HCT116 (cell line): ENCODE measurements at regions not wholly inside any gene's neighbourhood (a gene's known extent, or its start where the extent isn't known, plus 50 kb on each side); places are given as distances from the start of the nearest gene placed in this dataset. TPM values are rescaled to one million over a fixed set of nuclear protein-coding genes. Genes with fewer than 3 reads are reported as not detected.

Experiments used
- ATAC-seq: fragments of 200-7000 bp; cut with Tn5 transposase; 2 replicates; pipeline ENCODE4 v1.9.1; 2020; ENCODE audit warnings: mild to moderate bottlenecking, moderate library complexity
- BruUV-seq: library from RNA; stranded (reverse); fragments of 400-500 nt; replicated peaks from 2 replicates; lab custom pipeline; 2021; lab: Mats Ljungman, UMichigan
- CTCF ChIA-PET: fragments of 300-600 bp; sonication (Branson Sonifier 250); formaldehyde crosslinking; loops from one replicate; lab custom pipeline; 2021; ENCODE audit warnings: antibody characterized with exemption; lab: Charles Lee
- POLR2A ChIA-PET: fragments of 300-600, 350-600 bp; sonication (Branson Sonifier 250); formaldehyde crosslinking; loops from one replicate; lab custom pipeline; 2021; ENCODE audit warnings: antibody characterized with exemption; lab: Charles Lee
- RAD21 ChIA-PET, 2 experiments: fragments of 300-600 bp; sonication (Branson Sonifier 250); formaldehyde crosslinking; loops; one replicate each; lab custom pipeline; 2023; ENCODE audit warnings: low total read pairs in 2 of 2; ENCODE audit not compliant: uncharacterized antibody in 2 of 2, unreplicated experiment in 2 of 2, low non-redundant PET in 1 of 2; lab: Charles Lee
- DNase-seq: peaks from one replicate; pipeline ENCODE4 v3.0.0-alpha.2; 2010; ENCODE audit warnings: low read depth, low spot score
- H2AFZ ChIP-seq: fragments of 200-600 bp; shearing (Covaris generic), sonication (generic); 2 replicates; pipeline ENCODE4 v1.6.1; 2017; ENCODE audit warnings: low read depth, mixed run types, mixed read lengths, antibody characterized with exemption, low read length; ENCODE audit not compliant: poor library complexity, severe bottlenecking
- H3K27ac ChIP-seq: 2 replicates; pipeline ENCODE4 v1.5.1; 2012; ENCODE audit warnings: low read depth, low read length
- H3K27me3 ChIP-seq: fragments of 200-600 bp; sonication (generic); 2 replicates; pipeline ENCODE4 v1.6.1; 2016; ENCODE audit warnings: mixed run types, low read length, mixed read lengths; ENCODE audit not compliant: insufficient read depth
- H3K36me3 ChIP-seq, 2 experiments: fragments of 200-500 bp in 1 of 2; fragments of 200-600 bp in 1 of 2; sonication (Bioruptor generic) in 1 of 2; sonication (generic) in 1 of 2; 2 replicates each; pipeline versions ENCODE4 v1.5.1 to v1.6.1; 2014 to 2016; ENCODE audit warnings: low read length in 2 of 2, inconsistent platforms in 1 of 2, mixed read lengths in 1 of 2, mixed run types in 1 of 2; ENCODE audit not compliant: insufficient read depth in 2 of 2, control insufficient read depth in 1 of 2
- H3K4me1 ChIP-seq, 2 experiments: fragments of 200-600 bp in 1 of 2; sonication (generic) in 1 of 2; 2 replicates each; pipeline versions ENCODE4 v1.5.1 to v1.6.1; 2012 to 2017; ENCODE audit warnings: low read length in 2 of 2, inconsistent platforms in 1 of 2, mild to moderate bottlenecking in 1 of 2, mixed read lengths in 1 of 2, mixed run types in 1 of 2, moderate library complexity in 1 of 2; ENCODE audit not compliant: insufficient read depth in 2 of 2, control insufficient read depth in 1 of 2
- H3K4me2 ChIP-seq: fragments of 200-600 bp; sonication (generic); 2 replicates; pipeline ENCODE4 v1.6.1; 2017; ENCODE audit warnings: mixed run types, low read length, mixed read lengths
- H3K4me3 ChIP-seq, 2 experiments: fragments of 200-600 bp in 1 of 2; sonication (generic) in 1 of 2; replicated peaks in 1 of 2; 2 replicates each; pipeline ENCODE4 v1.5.1; 2011 to 2016; ENCODE audit warnings: low read length in 2 of 2, control low read depth in 1 of 2, low read depth in 1 of 2, mild to moderate bottlenecking in 1 of 2, mixed read lengths in 1 of 2, mixed run types in 1 of 2
- H3K79me2 ChIP-seq: fragments of 200-600 bp; sonication (generic); 2 replicates; pipeline ENCODE4 v1.6.1; 2017; ENCODE audit warnings: mild to moderate bottlenecking, mixed run types, low read length, moderate library complexity, mixed read lengths; ENCODE audit not compliant: insufficient read depth
- H3K9ac ChIP-seq: fragments of 200-600 bp; sonication (generic); 2 replicates; pipeline ENCODE4 v1.6.1; 2016; ENCODE audit warnings: low read length, mixed read lengths
- H3K9me2 ChIP-seq: fragments of 200-600 bp; sonication (generic), shearing (Covaris generic); 2 replicates; pipeline ENCODE4 v1.6.1; 2017; ENCODE audit warnings: mixed run types, mild to moderate bottlenecking, moderate library complexity; ENCODE audit not compliant: insufficient read depth
- H3K9me3 ChIP-seq, 2 experiments: fragments of 200-500 bp in 1 of 2; fragments of 200-600 bp in 1 of 2; sonication (Bioruptor generic) in 1 of 2; sonication (generic) in 1 of 2; 2 replicates each; pipeline ENCODE4 v1.6.1; 2014 to 2017; ENCODE audit warnings: low read length in 2 of 2, mixed read lengths in 2 of 2, inconsistent platforms in 1 of 2, low read depth in 1 of 2, mild to moderate bottlenecking in 1 of 2, mixed run types in 1 of 2, moderate library complexity in 1 of 2; ENCODE audit not compliant: control insufficient read depth in 1 of 2, insufficient read depth in 1 of 2
- H4K20me1 ChIP-seq: fragments of 200-600 bp; sonication (generic), shearing (Covaris generic); 2 replicates; pipeline ENCODE4 v1.6.1; 2017; ENCODE audit warnings: mixed run types, mild to moderate bottlenecking, moderate library complexity; ENCODE audit not compliant: insufficient read depth
- CEBPB ChIP-seq: IDR thresholded peaks from 2 replicates; pipeline ENCODE4 v1.6.1; 2012; ENCODE audit warnings: low read depth
- intact Hi-C: fragments of 100-400 bp; cut with micrococcal nuclease; formaldehyde crosslinking; loops from 2 replicates; pipeline ENCODE4 v1.10.0; 2022
- microRNA-seq: library from miRNA; unstranded; fragments of <30 nt; microRNA quantifications from one replicate; pipeline ENCODE4, GENCODE V29; 2016; ENCODE audit warnings: borderline number of aligned reads

DNA sequence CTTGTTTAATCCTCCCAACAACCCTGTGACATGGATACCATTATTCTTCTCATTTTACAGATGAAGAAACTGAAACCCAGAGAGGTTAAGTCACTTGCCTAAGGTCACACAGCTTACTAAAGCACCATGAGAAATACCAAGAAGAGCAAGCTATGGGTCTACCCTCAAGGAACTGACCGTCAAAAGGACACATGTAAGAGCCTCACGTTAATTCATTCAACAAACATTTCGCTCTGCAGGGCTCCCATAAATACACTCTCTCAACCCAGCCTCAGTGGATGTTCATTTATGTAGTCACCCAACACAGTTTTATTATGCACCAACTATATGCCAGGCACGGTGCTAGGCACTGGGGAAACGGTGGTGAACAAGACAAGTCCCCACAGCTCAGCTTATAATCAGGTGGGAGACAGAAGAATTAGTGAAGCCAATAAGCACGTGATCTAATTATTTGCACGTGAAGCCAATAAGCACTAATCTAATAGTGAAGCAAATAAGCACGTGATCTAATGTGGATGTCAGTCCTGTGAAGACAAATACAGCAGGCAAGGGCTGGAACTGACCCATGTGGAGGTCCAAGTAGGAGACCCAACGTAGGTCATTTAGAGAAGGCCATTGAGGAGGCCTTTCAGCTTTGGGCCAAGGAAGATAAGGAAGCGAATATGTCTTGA lies 52.1 kb upstream of the ZBTB40 start:
- Histone ChIP-seq H3K9me3 (no peaks in the 10 kb centered on the region), H3K27ac (no peak overlapping the region), H2AFZ (no peak overlapping the region), H3K4me3 (no peak overlapping the region), H3K9ac (no peak overlapping the region), H3K36me3 (no peaks in the 10 kb centered on the region), H3K9me2 (no peaks in the 10 kb centered on the region), H3K4me1 (no peaks in the 10 kb centered on the region), H3K4me2 (no peak overlapping the region), H3K27me3 (peaks cover 22% of the 10 kb centered on the region; the same call in 1 of the 2 replicates), H3K79me2 (no peaks in the 10 kb centered on the region), H4K20me1 (no peaks in the 10 kb centered on the region)
- DNase-seq: no peak
- CTCF ChIA-PET: no interaction called here
- BruUV-seq: no TSS peak
- RAD21 ChIA-PET: no interaction called here
- no peak for TF ChIP-seq CEBPB
- intact Hi-C loops: no loop called here
- POLR2A ChIA-PET: no interaction called here
- no peak for ATAC-seq

Small RNA genes lying in the stretch of these regions (microRNA-seq; reads per million reads assigned to microRNA genes)
- gene MIR4418: not detected
